Brain microvascular endothelial cell (primary cell): ENCODE measurements at regions not wholly inside any gene's neighbourhood (a gene's known extent, or its start where the extent isn't known, plus 50 kb on each side); places are given as distances from the start of the nearest gene placed in this dataset.

Source experiments
- DNase-seq: peaks from one replicate; pipeline ENCODE4 v3.0.0-alpha.2; 2020
- H3K27ac ChIP-seq: fragments of 250-450 bp; sonication (Bioruptor Pico); 2 replicates; pipeline ENCODE4 v1.5.1; 2020; ENCODE audit warnings: mild to moderate bottlenecking, moderate library complexity
- H3K27me3 ChIP-seq: fragments of 250-450 bp; sonication (Bioruptor Pico); replicated peaks from 2 replicates; pipeline ENCODE4 v1.5.1; 2020; ENCODE audit warnings: mild to moderate bottlenecking
- H3K36me3 ChIP-seq: fragments of 250-450 bp; sonication (Bioruptor Pico); replicated peaks from 2 replicates; pipeline ENCODE4 v1.5.1; 2020; ENCODE audit warnings: mild to moderate bottlenecking
- H3K4me3 ChIP-seq: 2 replicates; pipeline ENCODE4 v1.5.1; 2011; ENCODE audit warnings: low read depth, mild to moderate bottlenecking, control low read depth, low read length, moderate library complexity
- in situ Hi-C: cut with HindIII; loops from 2 replicates; pipeline ENCODE4 v1.10.0; 2017; ENCODE audit warnings: low sequenced_read_pairs, low pct_ligation_motif_present
- TF ChIP-seq, protein P1 (sequence below): IDR thresholded peaks from 2 replicates; pipeline ENCODE4 v1.5.1; 2011; ENCODE audit warnings: low read depth, mild to moderate bottlenecking, moderate library complexity, low read length, control low read depth, inconsistent platforms; ENCODE audit errors: missing control alignments

DNA sequence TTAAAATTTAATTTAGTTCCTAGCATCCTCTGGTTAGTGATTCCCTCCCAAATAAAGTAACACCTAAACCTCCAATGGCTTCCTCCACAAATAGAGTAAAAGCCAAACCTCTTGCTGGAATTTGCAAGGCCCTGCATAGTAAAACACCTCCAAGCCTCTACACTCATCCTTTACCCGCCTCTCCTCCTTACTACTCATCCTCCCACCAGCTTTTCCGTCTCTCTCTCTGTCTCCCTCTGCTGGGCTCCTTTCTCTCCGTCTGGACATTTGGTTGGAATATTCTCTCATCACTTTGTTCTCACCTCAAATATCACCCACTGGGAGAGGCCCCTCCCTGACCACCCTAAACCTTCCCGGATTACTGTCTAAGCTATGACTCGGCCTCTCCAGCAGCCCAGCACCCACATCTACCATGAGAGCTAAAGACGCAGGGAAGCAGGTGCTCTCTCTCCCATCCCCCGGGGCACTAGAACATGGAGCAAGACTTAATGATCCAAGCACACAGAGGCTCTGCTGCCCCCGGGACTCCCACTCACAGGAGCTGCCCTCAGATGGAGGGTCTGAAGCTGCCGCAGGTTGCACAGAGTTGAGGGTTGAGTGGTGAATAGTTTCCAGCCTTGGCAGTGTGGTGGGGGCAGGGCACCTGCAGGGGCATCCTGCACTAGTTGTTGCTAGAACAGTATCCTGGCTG lies 167.2 kb downstream of the FBXO15 start:
- Histone ChIP-seq H3K4me3 (no peak overlapping the region), H3K27me3 (no peaks in the 10 kb centered on the region), H3K27ac (no peak overlapping the region), H3K36me3 (no peaks in the 10 kb centered on the region)
- DNase-seq: peak; percentile 16
- in situ Hi-C loops: no loop called here
- TF ChIP-seq, protein P1, sequence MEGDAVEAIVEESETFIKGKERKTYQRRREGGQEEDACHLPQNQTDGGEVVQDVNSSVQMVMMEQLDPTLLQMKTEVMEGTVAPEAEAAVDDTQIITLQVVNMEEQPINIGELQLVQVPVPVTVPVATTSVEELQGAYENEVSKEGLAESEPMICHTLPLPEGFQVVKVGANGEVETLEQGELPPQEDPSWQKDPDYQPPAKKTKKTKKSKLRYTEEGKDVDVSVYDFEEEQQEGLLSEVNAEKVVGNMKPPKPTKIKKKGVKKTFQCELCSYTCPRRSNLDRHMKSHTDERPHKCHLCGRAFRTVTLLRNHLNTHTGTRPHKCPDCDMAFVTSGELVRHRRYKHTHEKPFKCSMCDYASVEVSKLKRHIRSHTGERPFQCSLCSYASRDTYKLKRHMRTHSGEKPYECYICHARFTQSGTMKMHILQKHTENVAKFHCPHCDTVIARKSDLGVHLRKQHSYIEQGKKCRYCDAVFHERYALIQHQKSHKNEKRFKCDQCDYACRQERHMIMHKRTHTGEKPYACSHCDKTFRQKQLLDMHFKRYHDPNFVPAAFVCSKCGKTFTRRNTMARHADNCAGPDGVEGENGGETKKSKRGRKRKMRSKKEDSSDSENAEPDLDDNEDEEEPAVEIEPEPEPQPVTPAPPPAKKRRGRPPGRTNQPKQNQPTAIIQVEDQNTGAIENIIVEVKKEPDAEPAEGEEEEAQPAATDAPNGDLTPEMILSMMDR: peak; percentile 61

DNA sequence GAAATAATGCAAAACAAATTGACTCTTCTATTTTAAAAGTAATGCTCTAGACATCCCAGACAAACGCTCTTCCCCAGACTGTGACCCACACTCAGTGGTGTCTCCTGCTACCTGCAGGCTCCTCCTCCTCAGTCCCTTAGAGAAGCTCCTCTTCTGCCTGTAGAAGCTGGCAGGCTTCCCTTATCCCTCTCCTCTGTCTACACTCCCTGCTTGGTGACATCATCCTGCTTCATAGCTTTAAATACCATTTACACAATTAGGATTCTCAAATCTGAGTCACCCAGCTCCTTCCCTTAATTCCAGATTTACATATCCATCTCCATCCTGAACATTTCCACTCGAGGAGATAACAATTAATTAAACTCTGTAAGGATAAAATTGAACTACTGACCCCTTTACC lies 167.9 kb downstream of the FBXO15 start:
- TF ChIP-seq, protein P1: no peak
- no peak for DNase-seq
- Histone ChIP-seq H3K36me3 (no peaks in the 10 kb centered on the region), H3K4me3 (no peak overlapping the region), H3K27me3 (no peaks in the 10 kb centered on the region), H3K27ac (no peak overlapping the region)
- in situ Hi-C loops: no loop called here

DNA sequence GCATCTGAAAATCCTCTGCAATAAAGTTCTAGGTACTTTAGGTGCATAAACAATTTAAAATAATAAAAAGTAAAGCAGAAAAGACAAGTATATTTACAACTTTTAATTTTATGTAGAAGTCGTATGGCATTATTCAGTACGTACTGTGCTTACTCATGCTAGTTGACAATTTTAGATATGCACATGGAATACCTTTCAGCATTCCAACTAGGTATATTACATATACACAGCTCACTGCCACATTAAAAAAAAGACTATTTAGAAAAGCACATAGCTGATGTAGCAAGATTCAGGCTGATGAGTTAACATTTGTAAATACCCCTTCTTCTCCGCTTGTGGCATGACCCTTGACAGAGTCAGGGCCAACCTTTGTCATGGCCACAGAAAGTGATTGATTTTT lies 171.2 kb downstream of the FBXO15 start:
- Histone ChIP-seq H3K27me3 (no peaks in the 10 kb centered on the region), H3K27ac (no peak overlapping the region), H3K4me3 (no peak overlapping the region), H3K36me3 (no peaks in the 10 kb centered on the region)
- DNase-seq: no peak
- TF ChIP-seq, protein P1: no peak
- in situ Hi-C loops: no loop called here

DNA sequence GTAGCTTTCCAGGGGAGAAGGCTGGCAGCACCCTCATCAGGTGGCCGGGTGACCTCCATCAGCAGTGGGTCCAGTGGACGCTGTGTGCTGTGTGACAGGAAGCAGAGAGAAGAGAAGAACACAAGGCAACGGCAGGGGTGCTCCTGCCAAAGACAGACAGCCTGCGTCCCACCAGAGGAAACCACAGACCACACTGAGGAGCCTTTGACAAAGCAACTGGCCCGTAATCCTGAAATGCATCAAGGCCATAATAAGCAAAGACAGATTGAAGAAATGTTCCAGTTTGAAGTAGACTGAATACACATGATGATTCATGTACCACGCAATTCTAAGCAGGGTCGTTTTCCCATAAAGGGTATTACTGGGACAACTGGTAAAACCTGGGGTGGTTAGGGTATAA lies 172.4 kb downstream of the FBXO15 start:
- Histone ChIP-seq H3K36me3 (no peaks in the 10 kb centered on the region), H3K4me3 (no peak overlapping the region), H3K27ac (no peak overlapping the region), H3K27me3 (no peaks in the 10 kb centered on the region)
- DNase-seq: peak; percentile 35
- TF ChIP-seq, protein P1: no peak
- in situ Hi-C loops: no loop called here

DNA sequence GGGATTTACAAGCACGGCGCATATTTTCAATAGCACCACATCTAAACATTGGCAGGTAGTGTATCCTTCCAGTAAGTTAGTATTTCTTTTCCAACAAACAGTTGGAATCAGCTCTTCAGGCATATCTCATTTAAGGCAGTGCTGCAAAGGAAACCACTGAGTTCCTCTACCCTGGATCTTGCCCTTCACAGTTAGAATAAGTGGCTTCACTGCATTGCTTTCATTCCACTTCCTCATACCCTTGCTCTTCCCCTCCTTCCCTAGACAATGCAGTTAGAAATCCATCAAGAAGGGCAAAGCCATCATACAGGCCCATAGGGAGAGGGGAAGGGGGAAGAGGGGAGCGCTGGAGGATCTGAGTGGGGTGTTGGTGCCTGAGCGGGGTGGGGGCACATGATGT lies 173.7 kb downstream of the FBXO15 start:
- TF ChIP-seq, protein P1: no peak
- Histone ChIP-seq H3K36me3 (no peaks in the 10 kb centered on the region), H3K4me3 (no peak overlapping the region), H3K27me3 (no peaks in the 10 kb centered on the region), H3K27ac (no peak overlapping the region)
- in situ Hi-C loops: no loop called here
- DNase-seq: no peak

DNA sequence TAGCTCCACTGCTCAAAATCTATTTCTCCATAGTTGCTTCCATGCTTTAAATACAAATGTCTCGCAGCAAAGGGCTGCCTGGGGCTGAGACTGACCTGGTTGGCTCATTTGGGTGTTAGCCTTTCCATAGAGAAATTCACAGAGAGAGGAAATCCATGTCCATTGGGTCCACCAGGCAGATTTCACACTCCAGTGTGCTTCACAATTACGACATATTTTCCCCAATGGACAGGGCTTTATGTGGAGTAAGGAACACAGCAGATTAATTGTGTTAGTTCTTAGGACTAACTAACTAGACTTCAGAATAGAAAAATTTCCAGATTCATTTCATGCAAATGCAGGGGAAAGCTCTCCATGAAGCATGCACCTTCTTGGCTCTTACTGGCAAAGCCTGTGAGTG lies 180.7 kb downstream of the FBXO15 start:
- no peak for DNase-seq
- Histone ChIP-seq H3K27ac (no peak overlapping the region), H3K36me3 (no peaks in the 10 kb centered on the region), H3K27me3 (no peaks in the 10 kb centered on the region), H3K4me3 (no peak overlapping the region)
- in situ Hi-C loops: no loop called here
- TF ChIP-seq, protein P1: no peak
